SK-N-SH treated with all-trans-retinoic acid at 6 μM for 48 hours (cell line): ENCODE measurements at regions not wholly inside any gene's neighbourhood (a gene's known extent, or its start where the extent isn't known, plus 50 kb on each side); places are given as distances from the start of the nearest gene placed in this dataset.

Experiments
- ARNTL ChIP-seq: fragments of 450-650 bp; formaldehyde crosslinking; IDR thresholded peaks from 2 replicates; pipeline ENCODE4 v1.5.0; 2020; ENCODE audit warnings: low read depth, mild to moderate bottlenecking, moderate library complexity, borderline replicate concordance
- BACH2 ChIP-seq: fragments of 250-450 bp; sonication (Bioruptor Pico); IDR thresholded peaks from 2 replicates; pipeline ENCODE4 v1.9.0; 2021; ENCODE audit warnings: mild to moderate bottlenecking, borderline replicate concordance
- CREB5 ChIP-seq: fragments of 250-450 bp; sonication (Bioruptor Pico); IDR thresholded peaks from 2 replicates; pipeline ENCODE4 v1.5.1; 2020; ENCODE audit warnings: low read depth, mild to moderate bottlenecking, moderate library complexity
- CSRNP3 ChIP-seq: fragments of 250-450 bp; sonication (Bioruptor Pico); IDR thresholded peaks from 2 replicates; pipeline ENCODE4 v1.5.1; 2021; ENCODE audit warnings: mild to moderate bottlenecking, moderate library complexity
- ESRRG ChIP-seq: fragments of 250-450 bp; sonication (Bioruptor Pico); IDR thresholded peaks from 2 replicates; pipeline ENCODE4 v1.6.1; 2021; ENCODE audit warnings: mild to moderate bottlenecking
- GLIS3 ChIP-seq: fragments of 250-450 bp; sonication (Bioruptor Pico); IDR thresholded peaks from 2 replicates; pipeline ENCODE4 v1.5.0; 2020; ENCODE audit warnings: mild to moderate bottlenecking, moderate library complexity
- OSR1 ChIP-seq: fragments of 250-450 bp; sonication (Bioruptor Pico); IDR thresholded peaks from 2 replicates; pipeline ENCODE4 v1.8.0; 2022; ENCODE audit warnings: moderate library complexity, mild to moderate bottlenecking, inconsistent platforms
- RARB ChIP-seq: fragments of 250-450 bp; sonication (Bioruptor Pico); IDR thresholded peaks from 2 replicates; pipeline ENCODE4 v1.8.0; 2021; ENCODE audit warnings: mild to moderate bottlenecking, moderate library complexity
- SNAI2 ChIP-seq: fragments of 250-450 bp; sonication (Bioruptor Pico); IDR thresholded peaks from 2 replicates; pipeline ENCODE4 v1.5.0; 2020; ENCODE audit warnings: mild to moderate bottlenecking, moderate library complexity
- TCF4 ChIP-seq: fragments of 250-450 bp; sonication (Bioruptor Pico); IDR thresholded peaks from 2 replicates; pipeline ENCODE4 v1.8.0; 2021; ENCODE audit warnings: mild to moderate bottlenecking, moderate library complexity, borderline replicate concordance
- ZNF70 ChIP-seq: fragments of 450-650 bp; formaldehyde crosslinking; IDR thresholded peaks from 2 replicates; pipeline ENCODE4 v1.5.0; 2020; ENCODE audit warnings: mild to moderate bottlenecking, moderate library complexity
- ZNF8 ChIP-seq: fragments of 450-650 bp; formaldehyde crosslinking; IDR thresholded peaks from 2 replicates; pipeline ENCODE4 v1.5.0; 2020; ENCODE audit warnings: mild to moderate bottlenecking, moderate library complexity
- TF ChIP-seq, protein P1 (sequence below): fragments of 250-450 bp; sonication (Bioruptor Pico); IDR thresholded peaks from 2 replicates; pipeline ENCODE4 v1.8.0; 2020; ENCODE audit warnings: mild to moderate bottlenecking, moderate library complexity, borderline replicate concordance
- TF ChIP-seq, protein P2 (sequence below): fragments of 250-450 bp; sonication (Bioruptor Pico); IDR thresholded peaks from 2 replicates; pipeline ENCODE4 v1.5.0; 2020; ENCODE audit warnings: mild to moderate bottlenecking, moderate library complexity

GRCh38 chr14:89543425-89543790, 126.4 kb upstream of the FOXN3 start:
- no peak for TF ChIP-seq ESRRG (CRISPR knock-in tag)
- no peak for TF ChIP-seq ARNTL (CRISPR knock-in tag)
- no peak for TF ChIP-seq CREB5
- no peak for TF ChIP-seq TCF4 (CRISPR knock-in tag)
- no peak for TF ChIP-seq ZNF8
- TF ChIP-seq, protein P1, sequence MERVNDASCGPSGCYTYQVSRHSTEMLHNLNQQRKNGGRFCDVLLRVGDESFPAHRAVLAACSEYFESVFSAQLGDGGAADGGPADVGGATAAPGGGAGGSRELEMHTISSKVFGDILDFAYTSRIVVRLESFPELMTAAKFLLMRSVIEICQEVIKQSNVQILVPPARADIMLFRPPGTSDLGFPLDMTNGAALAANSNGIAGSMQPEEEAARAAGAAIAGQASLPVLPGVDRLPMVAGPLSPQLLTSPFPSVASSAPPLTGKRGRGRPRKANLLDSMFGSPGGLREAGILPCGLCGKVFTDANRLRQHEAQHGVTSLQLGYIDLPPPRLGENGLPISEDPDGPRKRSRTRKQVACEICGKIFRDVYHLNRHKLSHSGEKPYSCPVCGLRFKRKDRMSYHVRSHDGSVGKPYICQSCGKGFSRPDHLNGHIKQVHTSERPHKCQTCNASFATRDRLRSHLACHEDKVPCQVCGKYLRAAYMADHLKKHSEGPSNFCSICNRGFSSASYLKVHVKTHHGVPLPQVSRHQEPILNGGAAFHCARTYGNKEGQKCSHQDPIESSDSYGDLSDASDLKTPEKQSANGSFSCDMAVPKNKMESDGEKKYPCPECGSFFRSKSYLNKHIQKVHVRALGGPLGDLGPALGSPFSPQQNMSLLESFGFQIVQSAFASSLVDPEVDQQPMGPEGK, result no peak
- no peak for TF ChIP-seq GLIS3 (CRISPR knock-in tag)
- no peak for TF ChIP-seq ZNF70 (CRISPR knock-in tag)
- no peak for TF ChIP-seq BACH2
- no peak for TF ChIP-seq OSR1 (CRISPR knock-in tag)
- no peak for TF ChIP-seq RARB (CRISPR knock-in tag)
- TF ChIP-seq, protein P2, sequence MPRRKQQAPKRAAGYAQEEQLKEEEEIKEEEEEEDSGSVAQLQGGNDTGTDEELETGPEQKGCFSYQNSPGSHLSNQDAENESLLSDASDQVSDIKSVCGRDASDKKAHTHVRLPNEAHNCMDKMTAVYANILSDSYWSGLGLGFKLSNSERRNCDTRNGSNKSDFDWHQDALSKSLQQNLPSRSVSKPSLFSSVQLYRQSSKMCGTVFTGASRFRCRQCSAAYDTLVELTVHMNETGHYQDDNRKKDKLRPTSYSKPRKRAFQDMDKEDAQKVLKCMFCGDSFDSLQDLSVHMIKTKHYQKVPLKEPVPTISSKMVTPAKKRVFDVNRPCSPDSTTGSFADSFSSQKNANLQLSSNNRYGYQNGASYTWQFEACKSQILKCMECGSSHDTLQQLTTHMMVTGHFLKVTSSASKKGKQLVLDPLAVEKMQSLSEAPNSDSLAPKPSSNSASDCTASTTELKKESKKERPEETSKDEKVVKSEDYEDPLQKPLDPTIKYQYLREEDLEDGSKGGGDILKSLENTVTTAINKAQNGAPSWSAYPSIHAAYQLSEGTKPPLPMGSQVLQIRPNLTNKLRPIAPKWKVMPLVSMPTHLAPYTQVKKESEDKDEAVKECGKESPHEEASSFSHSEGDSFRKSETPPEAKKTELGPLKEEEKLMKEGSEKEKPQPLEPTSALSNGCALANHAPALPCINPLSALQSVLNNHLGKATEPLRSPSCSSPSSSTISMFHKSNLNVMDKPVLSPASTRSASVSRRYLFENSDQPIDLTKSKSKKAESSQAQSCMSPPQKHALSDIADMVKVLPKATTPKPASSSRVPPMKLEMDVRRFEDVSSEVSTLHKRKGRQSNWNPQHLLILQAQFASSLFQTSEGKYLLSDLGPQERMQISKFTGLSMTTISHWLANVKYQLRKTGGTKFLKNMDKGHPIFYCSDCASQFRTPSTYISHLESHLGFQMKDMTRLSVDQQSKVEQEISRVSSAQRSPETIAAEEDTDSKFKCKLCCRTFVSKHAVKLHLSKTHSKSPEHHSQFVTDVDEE (CRISPR knock-in tag), result no peak
- TF ChIP-seq SNAI2, result no peak
- TF ChIP-seq CSRNP3, result no peak
